ENCODE measurements at regions not wholly inside any gene's neighbourhood (a gene's known extent, or its start where the extent isn't known, plus 50 kb on each side); places are given as distances from the start of the nearest gene placed in this dataset.
"Not testable (repeated sequence)": the region's sequence is repeated elsewhere in the genome, so short reads cannot be mapped to it uniquely, and the experiment has no call there.

DNA sequence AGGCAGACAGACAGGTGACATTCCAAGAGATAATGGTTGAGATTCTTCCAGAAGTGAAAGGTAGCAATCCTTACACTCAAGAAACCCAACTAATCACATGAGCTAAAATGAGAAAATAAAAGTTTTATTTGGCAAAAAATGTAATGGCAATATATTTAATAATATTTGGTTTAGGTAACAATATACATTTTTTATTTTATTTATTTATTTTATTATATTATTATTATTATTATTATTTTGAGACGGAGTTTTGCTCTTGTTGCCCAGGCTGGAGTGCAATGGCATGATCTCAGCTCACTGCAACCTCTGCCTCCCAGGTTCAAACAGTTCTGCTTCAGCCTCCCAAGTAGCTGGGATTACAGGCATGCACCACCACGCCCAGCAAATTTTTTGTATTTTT, 74.6 kb upstream of the TET2 start:
- TF ChIP-seq, protein P1, sequence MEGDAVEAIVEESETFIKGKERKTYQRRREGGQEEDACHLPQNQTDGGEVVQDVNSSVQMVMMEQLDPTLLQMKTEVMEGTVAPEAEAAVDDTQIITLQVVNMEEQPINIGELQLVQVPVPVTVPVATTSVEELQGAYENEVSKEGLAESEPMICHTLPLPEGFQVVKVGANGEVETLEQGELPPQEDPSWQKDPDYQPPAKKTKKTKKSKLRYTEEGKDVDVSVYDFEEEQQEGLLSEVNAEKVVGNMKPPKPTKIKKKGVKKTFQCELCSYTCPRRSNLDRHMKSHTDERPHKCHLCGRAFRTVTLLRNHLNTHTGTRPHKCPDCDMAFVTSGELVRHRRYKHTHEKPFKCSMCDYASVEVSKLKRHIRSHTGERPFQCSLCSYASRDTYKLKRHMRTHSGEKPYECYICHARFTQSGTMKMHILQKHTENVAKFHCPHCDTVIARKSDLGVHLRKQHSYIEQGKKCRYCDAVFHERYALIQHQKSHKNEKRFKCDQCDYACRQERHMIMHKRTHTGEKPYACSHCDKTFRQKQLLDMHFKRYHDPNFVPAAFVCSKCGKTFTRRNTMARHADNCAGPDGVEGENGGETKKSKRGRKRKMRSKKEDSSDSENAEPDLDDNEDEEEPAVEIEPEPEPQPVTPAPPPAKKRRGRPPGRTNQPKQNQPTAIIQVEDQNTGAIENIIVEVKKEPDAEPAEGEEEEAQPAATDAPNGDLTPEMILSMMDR (conservative IDR thresholded peaks at IDR 0.05; ENCODE audit: low read length), result not testable (repeated sequence)
- not testable (repeated sequence) for TF ChIP-seq EZH2phosphoT487 (IDR thresholded peaks at IDR 0.05; ENCODE audit: borderline replicate concordance, low read depth, low read length)
